Mammary epithelial cell (primary cell): ENCODE measurements at regions not wholly inside any gene's neighbourhood (a gene's known extent, or its start where the extent isn't known, plus 50 kb on each side); places are given as distances from the start of the nearest gene placed in this dataset.

Experiments
- EZH2 ChIP-seq: IDR thresholded peaks from 2 replicates; pipeline ENCODE4 v1.6.1; 2012; ENCODE audit warnings: low read length, inconsistent platforms, borderline replicate concordance
- TF ChIP-seq, protein P1 (sequence below), 2 donors: IDR thresholded peaks in 1 of 2; conservative IDR thresholded peaks in 1 of 2; 2 replicates each; pipeline ENCODE4 v1.5.1; 2011 to 2012; ENCODE audit warnings: inconsistent platforms in 2 of 2, low read length in 2 of 2, mild to moderate bottlenecking in 2 of 2, control low read depth in 1 of 2, low read depth in 1 of 2; ENCODE audit not compliant: insufficient read depth in 1 of 2; ENCODE audit errors: extremely low read depth in 1 of 2

- TF ChIP-seq, protein P1, sequence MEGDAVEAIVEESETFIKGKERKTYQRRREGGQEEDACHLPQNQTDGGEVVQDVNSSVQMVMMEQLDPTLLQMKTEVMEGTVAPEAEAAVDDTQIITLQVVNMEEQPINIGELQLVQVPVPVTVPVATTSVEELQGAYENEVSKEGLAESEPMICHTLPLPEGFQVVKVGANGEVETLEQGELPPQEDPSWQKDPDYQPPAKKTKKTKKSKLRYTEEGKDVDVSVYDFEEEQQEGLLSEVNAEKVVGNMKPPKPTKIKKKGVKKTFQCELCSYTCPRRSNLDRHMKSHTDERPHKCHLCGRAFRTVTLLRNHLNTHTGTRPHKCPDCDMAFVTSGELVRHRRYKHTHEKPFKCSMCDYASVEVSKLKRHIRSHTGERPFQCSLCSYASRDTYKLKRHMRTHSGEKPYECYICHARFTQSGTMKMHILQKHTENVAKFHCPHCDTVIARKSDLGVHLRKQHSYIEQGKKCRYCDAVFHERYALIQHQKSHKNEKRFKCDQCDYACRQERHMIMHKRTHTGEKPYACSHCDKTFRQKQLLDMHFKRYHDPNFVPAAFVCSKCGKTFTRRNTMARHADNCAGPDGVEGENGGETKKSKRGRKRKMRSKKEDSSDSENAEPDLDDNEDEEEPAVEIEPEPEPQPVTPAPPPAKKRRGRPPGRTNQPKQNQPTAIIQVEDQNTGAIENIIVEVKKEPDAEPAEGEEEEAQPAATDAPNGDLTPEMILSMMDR (conservative IDR thresholded peaks at IDR 0.05 in 1 of 2, IDR thresholded peaks at IDR 0.05 in 1 of 2; ENCODE audit: extremely low read depth in 1 of 2, insufficient read depth in 1 of 2, low read depth in 1 of 2, low read length in 2 of 2) = no peak
- no peak for TF ChIP-seq EZH2
These were observed 121.0 kb upstream of the RPS23 start for GRCh38 chr5:82399111-82399510.
